ENCODE measurements at regions not wholly inside any gene's neighbourhood (a gene's known extent, or its start where the extent isn't known, plus 50 kb on each side); places are given as distances from the start of the nearest gene placed in this dataset.

DNA sequence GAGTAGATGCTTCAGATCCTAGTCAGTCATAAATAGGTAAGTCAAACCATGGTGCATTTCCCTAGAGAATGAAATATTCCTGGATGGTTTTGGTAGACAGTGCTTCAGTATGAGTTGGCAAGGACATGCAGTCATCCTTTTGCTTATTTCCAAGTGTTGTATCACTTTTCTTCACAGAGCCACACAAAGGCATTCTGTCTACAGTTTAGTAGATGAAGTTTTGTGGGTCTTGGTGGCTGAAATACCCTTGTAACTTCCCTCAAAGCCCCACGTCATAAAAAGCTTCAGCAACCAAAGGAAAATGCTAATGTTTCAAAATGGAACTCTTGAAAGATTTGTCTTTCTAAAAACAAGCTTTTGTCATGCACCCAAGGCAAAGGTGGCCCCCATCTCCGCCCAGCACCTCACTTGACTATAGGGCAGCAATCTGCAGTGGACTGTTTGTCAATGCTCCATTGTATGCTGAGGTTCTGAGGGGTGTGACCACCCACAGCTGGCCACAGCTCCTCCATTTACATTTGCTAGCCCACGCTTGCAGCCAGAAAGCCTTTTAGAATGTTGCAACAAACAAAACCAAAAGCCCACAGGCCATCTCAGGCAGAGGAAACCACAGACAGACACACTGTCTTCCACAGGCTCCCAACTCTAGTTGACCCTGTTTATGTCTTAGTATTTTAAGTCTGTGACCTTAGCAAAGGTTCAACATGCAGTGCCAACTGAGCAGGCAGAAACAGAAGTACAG is 87.1 kb upstream of the FAM9C start:
- Histone ChIP-seq H3K79me1 (ENCODE audit: low read length) (no peaks in the 10 kb centered on the region), H2BK5ac (ENCODE audit: low read length) (no peak overlapping the region), H3K27me3 (ENCODE audit: insufficient read depth, low read length, poor library complexity) (no peaks in the 10 kb centered on the region), H3K23ac (ENCODE audit: low read length) (no peak overlapping the region), H3K4me3 (ENCODE audit: low read length) (no peak overlapping the region), H3K27ac (ENCODE audit: low read depth, low read length) (no peak overlapping the region), H2AK5ac (ENCODE audit: low read length) (no peak overlapping the region), H2BK120ac (ENCODE audit: low read depth, low read length) (no peak overlapping the region), H4K8ac (ENCODE audit: low read depth, low read length) (no peak overlapping the region), H3K4ac (ENCODE audit: low read depth, low read length) (no peak overlapping the region), H3K4me2 (ENCODE audit: low read length) (no peak overlapping the region), H3K79me2 (ENCODE audit: control insufficient read depth, insufficient read depth, low read length) (no peaks in the 10 kb centered on the region), H4K5ac (ENCODE audit: low read length) (no peak overlapping the region), H2BK15ac (replicated peaks; ENCODE audit: low read depth) (no peak overlapping the region), H3K9ac (ENCODE audit: low read length) (no peak overlapping the region), H3K36me3 (ENCODE audit: control insufficient read depth, insufficient read depth, low read length) (no peaks in the 10 kb centered on the region), H3K56ac (ENCODE audit: low read length) (no peak overlapping the region), H3K4me1 (ENCODE audit: control insufficient read depth, low read depth, low read length) (no peaks in the 10 kb centered on the region), H3K18ac (ENCODE audit: low read length) (no peak overlapping the region)
- WGBS (ENCODE audit: extremely low coverage, insufficient coverage, low lambda C conversion rate): no CpG with 5 or more reads among the region's 3 CpGs
- DNase-seq: peak; percentile 44

DNA sequence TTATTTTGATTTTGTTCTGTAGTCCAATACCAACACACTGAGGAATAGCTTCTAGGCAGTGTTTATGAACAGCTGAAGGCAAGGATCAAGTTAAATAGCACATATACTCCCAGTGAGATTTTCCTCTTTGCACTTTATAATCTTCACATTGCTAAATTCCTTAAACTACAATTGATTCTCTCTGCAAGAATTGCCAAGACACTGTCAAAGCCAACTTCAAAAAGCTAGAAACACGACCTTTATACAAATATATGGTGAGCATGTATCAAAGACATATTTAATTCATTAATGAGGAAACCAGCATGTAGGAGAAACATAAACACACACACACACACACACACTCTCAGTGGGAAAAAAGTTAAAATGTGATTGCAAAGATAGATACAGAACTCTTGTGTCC is 86.4 kb upstream of the FAM9C start:
- H2BK5ac ChIP-seq (ENCODE audit: low read length): no peak overlapping the region
- H3K4me3 ChIP-seq (ENCODE audit: low read length): no peak overlapping the region
- no peak overlapping the region for H3K23ac ChIP-seq (ENCODE audit: low read length)
- H3K4me1 ChIP-seq (ENCODE audit: control insufficient read depth, low read depth, low read length): no peaks in the 10 kb centered on the region
- H2AK5ac ChIP-seq (ENCODE audit: low read length): no peak overlapping the region
- no peak overlapping the region for H4K5ac ChIP-seq (ENCODE audit: low read length)
- no peak overlapping the region for H3K9ac ChIP-seq (ENCODE audit: low read length)
- no peak overlapping the region for H3K4ac ChIP-seq (ENCODE audit: low read depth, low read length)
- no peaks in the 10 kb centered on the region for H3K27me3 ChIP-seq (ENCODE audit: insufficient read depth, low read length, poor library complexity)
- H3K56ac ChIP-seq (ENCODE audit: low read length): no peak overlapping the region
- H3K27ac ChIP-seq (ENCODE audit: low read depth, low read length): no peak overlapping the region
- no peak overlapping the region for H2BK120ac ChIP-seq (ENCODE audit: low read depth, low read length)
- H3K36me3 ChIP-seq (ENCODE audit: control insufficient read depth, insufficient read depth, low read length): no peaks in the 10 kb centered on the region
- H3K4me2 ChIP-seq (ENCODE audit: low read length): no peak overlapping the region
- H4K8ac ChIP-seq (ENCODE audit: low read depth, low read length): no peak overlapping the region
- WGBS (ENCODE audit: extremely low coverage, insufficient coverage, low lambda C conversion rate): no CpG with 5 or more reads among the region's 1 CpG
- no peaks in the 10 kb centered on the region for H3K79me1 ChIP-seq (ENCODE audit: low read length)
- H3K18ac ChIP-seq (ENCODE audit: low read length): no peak overlapping the region
- DNase-seq: no peak
- no peaks in the 10 kb centered on the region for H3K79me2 ChIP-seq (ENCODE audit: control insufficient read depth, insufficient read depth, low read length)
- no peak overlapping the region for H2BK15ac ChIP-seq (replicated peaks; ENCODE audit: low read depth)

GRCh38 chrX:13128104-13128503 is 83.7 kb upstream of the FAM9C start:
- Histone ChIP-seq H3K23ac (ENCODE audit: low read length) (no peak overlapping the region), H3K27me3 (ENCODE audit: insufficient read depth, low read length, poor library complexity) (no peaks in the 10 kb centered on the region), H3K36me3 (ENCODE audit: control insufficient read depth, insufficient read depth, low read length) (no peaks in the 10 kb centered on the region), H3K4ac (ENCODE audit: low read depth, low read length) (no peak overlapping the region), H3K9ac (ENCODE audit: low read length) (no peak overlapping the region), H3K27ac (ENCODE audit: low read depth, low read length) (no peak overlapping the region), H2AK5ac (ENCODE audit: low read length) (no peak overlapping the region), H3K18ac (ENCODE audit: low read length) (no peak overlapping the region), H3K4me1 (ENCODE audit: control insufficient read depth, low read depth, low read length) (no peaks in the 10 kb centered on the region), H3K79me1 (ENCODE audit: low read length) (no peaks in the 10 kb centered on the region), H4K8ac (ENCODE audit: low read depth, low read length) (no peak overlapping the region), H3K56ac (ENCODE audit: low read length) (no peak overlapping the region), H2BK120ac (ENCODE audit: low read depth, low read length) (no peak overlapping the region), H3K4me2 (ENCODE audit: low read length) (no peak overlapping the region), H2BK5ac (ENCODE audit: low read length) (no peak overlapping the region), H3K79me2 (ENCODE audit: control insufficient read depth, insufficient read depth, low read length) (no peaks in the 10 kb centered on the region), H4K5ac (ENCODE audit: low read length) (no peak overlapping the region), H3K4me3 (ENCODE audit: low read length) (no peak overlapping the region), H2BK15ac (replicated peaks; ENCODE audit: low read depth) (no peak overlapping the region)
- DNase-seq: no peak

DNA sequence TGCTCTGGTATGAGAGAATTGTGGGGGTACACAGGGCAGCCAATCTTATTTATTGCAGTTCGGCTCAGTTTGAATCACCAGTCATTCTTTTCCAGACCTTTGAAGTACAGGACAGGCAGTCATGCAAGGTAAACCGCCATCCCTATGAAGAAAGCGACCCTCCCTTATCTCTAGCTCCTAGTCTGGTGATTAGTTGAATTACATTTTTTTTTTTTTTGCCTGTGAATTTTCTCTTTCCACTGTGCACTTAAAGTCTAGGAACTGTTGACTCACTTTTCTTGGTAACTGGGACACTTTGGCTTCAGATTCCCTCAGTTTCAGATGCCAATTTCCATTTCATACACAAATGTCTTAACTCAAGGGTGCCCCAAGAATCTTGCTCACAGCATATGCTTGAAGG is 82.4 kb upstream of the FAM9C start:
- Histone ChIP-seq H3K18ac (ENCODE audit: low read length) (no peak overlapping the region), H3K4me3 (ENCODE audit: low read length) (no peak overlapping the region), H2BK15ac (replicated peaks; ENCODE audit: low read depth) (no peak overlapping the region), H3K23ac (ENCODE audit: low read length) (no peak overlapping the region), H3K9ac (ENCODE audit: low read length) (no peak overlapping the region), H3K79me2 (ENCODE audit: control insufficient read depth, insufficient read depth, low read length) (no peaks in the 10 kb centered on the region), H2BK5ac (ENCODE audit: low read length) (no peak overlapping the region), H2AK5ac (ENCODE audit: low read length) (no peak overlapping the region), H4K5ac (ENCODE audit: low read length) (no peak overlapping the region), H3K27me3 (ENCODE audit: insufficient read depth, low read length, poor library complexity) (no peaks in the 10 kb centered on the region), H3K4ac (ENCODE audit: low read depth, low read length) (no peak overlapping the region), H2BK120ac (ENCODE audit: low read depth, low read length) (no peak overlapping the region), H3K4me1 (ENCODE audit: control insufficient read depth, low read depth, low read length) (no peaks in the 10 kb centered on the region), H4K8ac (ENCODE audit: low read depth, low read length) (no peak overlapping the region), H3K27ac (ENCODE audit: low read depth, low read length) (no peak overlapping the region), H3K4me2 (ENCODE audit: low read length) (no peak overlapping the region), H3K79me1 (ENCODE audit: low read length) (no peaks in the 10 kb centered on the region), H3K56ac (ENCODE audit: low read length) (no peak overlapping the region), H3K36me3 (ENCODE audit: control insufficient read depth, insufficient read depth, low read length) (no peaks in the 10 kb centered on the region)
- DNase-seq: no peak
- WGBS (ENCODE audit: extremely low coverage, insufficient coverage, low lambda C conversion rate): no CpG with 5 or more reads among the region's 3 CpGs

- H3K18ac ChIP-seq (ENCODE audit: low read length): no peak overlapping the region
- H3K56ac ChIP-seq (ENCODE audit: low read length): no peak overlapping the region
- H4K8ac ChIP-seq (ENCODE audit: low read depth, low read length): no peak overlapping the region
- no peak overlapping the region for H3K9ac ChIP-seq (ENCODE audit: low read length)
- H3K79me2 ChIP-seq (ENCODE audit: control insufficient read depth, insufficient read depth, low read length): no peaks in the 10 kb centered on the region
- WGBS (ENCODE audit: extremely low coverage, insufficient coverage, low lambda C conversion rate): no CpG with 5 or more reads among the region's 2 CpGs
- no peak overlapping the region for H2BK5ac ChIP-seq (ENCODE audit: low read length)
- H3K4ac ChIP-seq (ENCODE audit: low read depth, low read length): no peak overlapping the region
- no peaks in the 10 kb centered on the region for H3K27me3 ChIP-seq (ENCODE audit: insufficient read depth, low read length, poor library complexity)
- H3K23ac ChIP-seq (ENCODE audit: low read length): no peak overlapping the region
- H3K36me3 ChIP-seq (ENCODE audit: control insufficient read depth, insufficient read depth, low read length): no peaks in the 10 kb centered on the region
- no peak overlapping the region for H4K5ac ChIP-seq (ENCODE audit: low read length)
- H3K4me3 ChIP-seq (ENCODE audit: low read length): no peak overlapping the region
- no peak for DNase-seq
- no peak overlapping the region for H2BK15ac ChIP-seq (replicated peaks; ENCODE audit: low read depth)
- no peaks in the 10 kb centered on the region for H3K79me1 ChIP-seq (ENCODE audit: low read length)
- no peak overlapping the region for H2AK5ac ChIP-seq (ENCODE audit: low read length)
- no peak overlapping the region for H2BK120ac ChIP-seq (ENCODE audit: low read depth, low read length)
- H3K4me2 ChIP-seq (ENCODE audit: low read length): no peak overlapping the region
- no peak overlapping the region for H3K27ac ChIP-seq (ENCODE audit: low read depth, low read length)
- H3K4me1 ChIP-seq (ENCODE audit: control insufficient read depth, low read depth, low read length): no peaks in the 10 kb centered on the region
Measured at GRCh38 chrX:13125188-13125587, 80.8 kb upstream of the FAM9C start.

- no peak overlapping the region for H3K4me3 ChIP-seq (ENCODE audit: low read length)
- no peak overlapping the region for H4K5ac ChIP-seq (ENCODE audit: low read length)
- H3K9ac ChIP-seq (ENCODE audit: low read length): no peak overlapping the region
- WGBS (ENCODE audit: extremely low coverage, insufficient coverage, low lambda C conversion rate): no CpG with 5 or more reads among the region's 7 CpGs
- no peak overlapping the region for H3K18ac ChIP-seq (ENCODE audit: low read length)
- no peaks in the 10 kb centered on the region for H3K79me1 ChIP-seq (ENCODE audit: low read length)
- no peak overlapping the region for H3K56ac ChIP-seq (ENCODE audit: low read length)
- H3K4me2 ChIP-seq (ENCODE audit: low read length): no peak overlapping the region
- no peak overlapping the region for H2AK5ac ChIP-seq (ENCODE audit: low read length)
- H4K8ac ChIP-seq (ENCODE audit: low read depth, low read length): no peak overlapping the region
- H2BK5ac ChIP-seq (ENCODE audit: low read length): no peak overlapping the region
- no peaks in the 10 kb centered on the region for H3K79me2 ChIP-seq (ENCODE audit: control insufficient read depth, insufficient read depth, low read length)
- no peaks in the 10 kb centered on the region for H3K36me3 ChIP-seq (ENCODE audit: control insufficient read depth, insufficient read depth, low read length)
- H3K4me1 ChIP-seq (ENCODE audit: control insufficient read depth, low read depth, low read length): no peaks in the 10 kb centered on the region
- H3K27ac ChIP-seq (ENCODE audit: low read depth, low read length): no peak overlapping the region
- H3K4ac ChIP-seq (ENCODE audit: low read depth, low read length): no peak overlapping the region
- no peak overlapping the region for H2BK120ac ChIP-seq (ENCODE audit: low read depth, low read length)
- H3K27me3 ChIP-seq (ENCODE audit: insufficient read depth, low read length, poor library complexity): no peaks in the 10 kb centered on the region
- H3K23ac ChIP-seq (ENCODE audit: low read length): no peak overlapping the region
- H2BK15ac ChIP-seq (replicated peaks; ENCODE audit: low read depth): no peak overlapping the region
- DNase-seq: no peak
Measured at GRCh38 chrX:13123857-13124345, 79.5 kb upstream of the FAM9C start.
